KMS-11 (cell line): ENCODE measurements at regions not wholly inside any gene's neighbourhood (a gene's known extent, or its start where the extent isn't known, plus 50 kb on each side); places are given as distances from the start of the nearest gene placed in this dataset.

ENCODE experiments used
- H2AFZ ChIP-seq: fragments of 200-600 bp; sonication (generic); 2 replicates; pipeline ENCODE4 v1.6.1; 2016; ENCODE audit warnings: antibody characterized with exemption, mixed run types, low read depth
- H3K27ac ChIP-seq: fragments of 200-600 bp; sonication (generic); 2 replicates; pipeline ENCODE4 v1.6.1; 2016; ENCODE audit warnings: mild to moderate bottlenecking, mixed run types
- H3K27me3 ChIP-seq: fragments of 200-600 bp; sonication (generic); 2 replicates; pipeline ENCODE4 v1.6.1; 2017; ENCODE audit warnings: mild to moderate bottlenecking, low read depth, mixed run types, moderate library complexity; ENCODE audit not compliant: insufficient read depth
- H3K36me3 ChIP-seq: fragments of 200-600 bp; sonication (generic); 2 replicates; pipeline ENCODE4 v1.6.1; 2017; ENCODE audit warnings: mild to moderate bottlenecking, mixed run types; ENCODE audit not compliant: insufficient read depth
- H3K4me1 ChIP-seq: fragments of 200-600 bp; sonication (generic); 2 replicates; pipeline ENCODE4 v1.6.1; 2016; ENCODE audit warnings: mild to moderate bottlenecking, low read depth, mixed run types; ENCODE audit not compliant: poor library complexity, severe bottlenecking
- H3K4me2 ChIP-seq: fragments of 200-600 bp; sonication (generic); 2 replicates; pipeline ENCODE4 v1.7.0; 2016; ENCODE audit warnings: mild to moderate bottlenecking, mixed run types
- H3K4me3 ChIP-seq: fragments of 200-600 bp; sonication (generic); IDR thresholded peaks from 2 replicates; pipeline ENCODE4 v1.6.1; 2017; ENCODE audit warnings: low read depth, low read length, mixed read lengths; ENCODE audit not compliant: insufficient read depth
- H3K79me2 ChIP-seq: fragments of 200-600 bp; sonication (generic); 2 replicates; pipeline ENCODE4 v1.6.1; 2016; ENCODE audit warnings: low read depth, mixed run types; ENCODE audit not compliant: insufficient read depth
- H3K9ac ChIP-seq: fragments of 200-600 bp; sonication (generic); 2 replicates; pipeline ENCODE4 v1.6.1; 2016; ENCODE audit warnings: mild to moderate bottlenecking, mixed run types
- H4K20me1 ChIP-seq: fragments of 200-600 bp; sonication (generic); 2 replicates; pipeline ENCODE4 v1.6.1; 2016; ENCODE audit warnings: mild to moderate bottlenecking, mixed run types; ENCODE audit not compliant: insufficient read depth
- TF ChIP-seq, protein P1 (sequence below): fragments of 200-600 bp; sonication (generic); conservative IDR thresholded peaks from 2 replicates; pipeline ENCODE4 v1.6.1; 2017; ENCODE audit warnings: low read depth, mild to moderate bottlenecking, antibody characterized with exemption, low read length, moderate library complexity, mixed read lengths

DNA sequence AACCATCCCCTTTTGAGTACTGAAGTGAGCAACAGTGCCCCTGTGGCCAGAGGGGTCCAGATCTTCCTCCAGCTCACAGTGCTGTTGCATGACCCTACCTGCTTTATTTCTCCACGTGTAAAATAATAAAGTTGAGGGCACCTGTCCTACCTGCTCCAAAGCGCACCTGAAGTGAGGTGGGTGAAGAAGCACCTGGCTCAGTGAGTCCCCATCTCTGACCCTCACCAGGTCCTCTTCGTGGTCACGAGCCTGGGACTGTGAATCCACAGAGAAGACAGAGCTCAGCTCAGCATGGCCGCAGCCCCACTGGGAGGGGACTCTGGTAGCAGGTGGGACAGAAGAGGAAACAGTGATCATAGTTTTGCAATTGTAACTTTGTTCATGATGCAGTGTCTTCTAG, 976.7 kb upstream of the TMEM132C start:
- no peak overlapping the region for H3K4me2 ChIP-seq
- no peaks in the 10 kb centered on the region for H3K4me1 ChIP-seq
- no peaks in the 10 kb centered on the region for H3K27me3 ChIP-seq
- no peak overlapping the region for H3K27ac ChIP-seq
- H3K4me3 ChIP-seq: no peak overlapping the region
- no peaks in the 10 kb centered on the region for H3K79me2 ChIP-seq
- H3K36me3 ChIP-seq: no peaks in the 10 kb centered on the region
- no peak overlapping the region for H2AFZ ChIP-seq
- H4K20me1 ChIP-seq: no peaks in the 10 kb centered on the region
- H3K9ac ChIP-seq: no peak overlapping the region
- TF ChIP-seq, protein P1, sequence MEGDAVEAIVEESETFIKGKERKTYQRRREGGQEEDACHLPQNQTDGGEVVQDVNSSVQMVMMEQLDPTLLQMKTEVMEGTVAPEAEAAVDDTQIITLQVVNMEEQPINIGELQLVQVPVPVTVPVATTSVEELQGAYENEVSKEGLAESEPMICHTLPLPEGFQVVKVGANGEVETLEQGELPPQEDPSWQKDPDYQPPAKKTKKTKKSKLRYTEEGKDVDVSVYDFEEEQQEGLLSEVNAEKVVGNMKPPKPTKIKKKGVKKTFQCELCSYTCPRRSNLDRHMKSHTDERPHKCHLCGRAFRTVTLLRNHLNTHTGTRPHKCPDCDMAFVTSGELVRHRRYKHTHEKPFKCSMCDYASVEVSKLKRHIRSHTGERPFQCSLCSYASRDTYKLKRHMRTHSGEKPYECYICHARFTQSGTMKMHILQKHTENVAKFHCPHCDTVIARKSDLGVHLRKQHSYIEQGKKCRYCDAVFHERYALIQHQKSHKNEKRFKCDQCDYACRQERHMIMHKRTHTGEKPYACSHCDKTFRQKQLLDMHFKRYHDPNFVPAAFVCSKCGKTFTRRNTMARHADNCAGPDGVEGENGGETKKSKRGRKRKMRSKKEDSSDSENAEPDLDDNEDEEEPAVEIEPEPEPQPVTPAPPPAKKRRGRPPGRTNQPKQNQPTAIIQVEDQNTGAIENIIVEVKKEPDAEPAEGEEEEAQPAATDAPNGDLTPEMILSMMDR: no peak

DNA sequence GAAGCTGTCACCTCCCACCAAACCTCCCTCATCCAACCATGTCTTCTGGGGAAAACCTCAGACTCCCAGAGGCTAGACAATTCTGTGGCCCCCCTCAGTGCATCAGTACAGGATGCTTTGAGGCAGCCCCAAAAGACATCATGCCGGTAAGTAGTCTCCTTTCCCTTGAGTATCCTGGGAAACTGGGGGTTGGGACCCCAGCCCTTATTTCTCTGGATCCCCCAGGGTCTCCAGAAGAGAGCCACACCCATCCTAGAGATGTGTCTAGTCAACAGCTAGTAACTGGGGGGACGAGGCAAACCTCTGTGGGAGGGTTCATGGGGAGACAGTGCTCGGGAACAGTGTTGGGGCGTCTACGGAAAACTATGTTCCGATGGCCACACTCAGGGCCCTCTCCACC, 974.2 kb upstream of the TMEM132C start:
- Histone ChIP-seq H4K20me1 (no peaks in the 10 kb centered on the region), H3K4me3 (no peak overlapping the region), H2AFZ (no peak overlapping the region), H3K79me2 (no peaks in the 10 kb centered on the region), H3K27me3 (no peaks in the 10 kb centered on the region), H3K27ac (no peak overlapping the region), H3K9ac (no peak overlapping the region), H3K36me3 (no peaks in the 10 kb centered on the region), H3K4me2 (no peak overlapping the region), H3K4me1 (no peaks in the 10 kb centered on the region)
- TF ChIP-seq, protein P1: no peak

DNA sequence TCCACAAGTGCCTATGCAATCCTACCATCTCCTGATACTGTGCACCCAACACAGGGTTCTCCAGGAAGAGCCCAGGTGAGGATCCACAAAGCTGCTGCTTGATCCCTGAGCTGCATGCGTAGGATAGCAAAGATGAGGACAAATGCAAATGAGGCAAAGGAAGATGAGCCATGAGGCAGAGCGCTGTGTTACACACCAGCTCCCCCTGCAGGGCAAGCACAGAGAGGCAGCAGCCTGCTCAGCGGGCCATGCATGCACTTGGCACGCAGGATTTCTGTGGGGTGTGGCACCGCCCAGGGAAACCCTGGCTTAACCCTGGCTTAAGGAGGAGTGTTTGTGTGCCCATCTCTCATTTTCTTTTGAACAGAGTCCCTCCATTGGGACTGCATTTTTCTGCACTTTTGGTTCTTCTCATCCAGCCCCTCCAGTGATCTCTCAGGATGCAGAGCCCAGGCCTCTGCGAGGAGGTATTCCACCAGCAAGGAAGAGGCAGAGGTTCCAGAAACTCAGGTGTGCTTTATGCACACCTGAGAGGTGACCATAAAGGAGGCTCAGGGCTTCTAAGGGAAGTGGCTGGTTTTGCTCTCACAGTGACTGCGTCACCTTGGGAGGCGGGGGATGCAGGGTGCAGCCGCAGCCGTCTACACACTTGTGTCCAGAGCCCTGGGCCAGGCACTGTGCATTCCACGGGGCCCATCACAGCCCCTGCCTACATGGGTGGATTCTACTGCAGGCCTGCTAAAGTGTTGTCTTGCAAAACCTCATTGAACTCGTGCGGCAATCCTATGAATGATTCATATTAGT, 973.3 kb upstream of the TMEM132C start:
- no peak overlapping the region for H3K4me3 ChIP-seq
- TF ChIP-seq, protein P1: 0 out of 2 replicates have a peak, but pooled peaks have one; percentile 17
- no peak overlapping the region for H3K27ac ChIP-seq
- H2AFZ ChIP-seq: no peak overlapping the region
- H3K4me1 ChIP-seq: no peaks in the 10 kb centered on the region
- H3K4me2 ChIP-seq: no peak overlapping the region
- H3K9ac ChIP-seq: no peak overlapping the region
- no peaks in the 10 kb centered on the region for H4K20me1 ChIP-seq
- no peaks in the 10 kb centered on the region for H3K36me3 ChIP-seq
- H3K79me2 ChIP-seq: no peaks in the 10 kb centered on the region
- no peaks in the 10 kb centered on the region for H3K27me3 ChIP-seq

DNA sequence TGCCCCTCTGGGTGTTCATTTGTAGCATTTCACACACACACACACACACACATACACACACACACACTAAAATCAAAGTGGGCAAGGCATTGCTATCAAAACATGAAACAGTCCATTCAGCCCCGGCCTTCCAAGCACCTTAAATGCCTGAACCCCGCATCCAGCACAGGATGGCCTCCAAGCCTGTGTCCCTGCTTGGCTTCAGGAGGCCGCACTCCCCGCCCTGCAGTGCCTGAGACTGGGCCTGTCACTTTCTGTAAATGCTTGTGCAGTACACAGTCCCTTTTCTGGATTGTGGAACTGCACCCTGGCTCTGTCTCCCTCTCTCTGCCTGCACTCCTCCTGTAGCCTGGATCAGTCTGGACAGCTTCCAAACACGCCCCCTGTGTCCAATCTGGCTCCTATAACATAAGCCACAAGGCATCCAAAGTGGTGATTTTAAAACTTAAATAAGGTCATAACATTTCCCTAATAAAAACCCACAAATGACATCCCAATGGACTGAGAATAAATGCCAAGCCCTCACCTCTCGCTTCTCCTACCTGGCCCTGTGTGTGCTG, 972.2 kb upstream of the TMEM132C start:
- H3K4me1 ChIP-seq: no peaks in the 10 kb centered on the region
- H3K79me2 ChIP-seq: no peaks in the 10 kb centered on the region
- TF ChIP-seq, protein P1: no peak
- H3K9ac ChIP-seq: no peak overlapping the region
- H4K20me1 ChIP-seq: no peaks in the 10 kb centered on the region
- H3K27me3 ChIP-seq: no peaks in the 10 kb centered on the region
- H3K4me3 ChIP-seq: no peak overlapping the region
- H3K27ac ChIP-seq: no peak overlapping the region
- no peaks in the 10 kb centered on the region for H3K36me3 ChIP-seq
- H3K4me2 ChIP-seq: no peak overlapping the region
- no peak overlapping the region for H2AFZ ChIP-seq
